GM12878 (cell line): ENCODE measurements at regions not wholly inside any gene's neighbourhood (a gene's known extent, or its start where the extent isn't known, plus 50 kb on each side); places are given as distances from the start of the nearest gene placed in this dataset.

ENCODE experiments used
- BMI1 ChIP-seq: fragments of 450-650 bp; IDR thresholded peaks from 2 replicates; pipeline ENCODE4 v1.6.1; 2016; ENCODE audit warnings: mild to moderate bottlenecking, moderate library complexity, borderline replicate concordance
- ETV6 ChIP-seq, 2 experiments: fragments of 450-650 bp in 1 of 2; IDR thresholded peaks in 1 of 2; conservative IDR thresholded peaks in 1 of 2; 2 replicates each; pipeline ENCODE4 v1.6.1; 2014; ENCODE audit warnings: antibody characterized with exemption in 1 of 2, borderline replicate concordance in 1 of 2, low read depth in 1 of 2, mild to moderate bottlenecking in 1 of 2, moderate library complexity in 1 of 2
- GATAD2B ChIP-seq: fragments of 450-650 bp; conservative IDR thresholded peaks from 2 replicates; pipeline ENCODE4 v1.6.1; 2017; ENCODE audit warnings: low read depth, mild to moderate bottlenecking, moderate library complexity
- NFIC ChIP-seq: IDR thresholded peaks from 2 replicates; pipeline ENCODE4 v1.6.1; 2012; ENCODE audit warnings: low read depth, mild to moderate bottlenecking, inconsistent platforms, low read length, moderate library complexity
- NFYA ChIP-seq: IDR thresholded peaks from 2 replicates; pipeline ENCODE4 v1.6.1; 2011; ENCODE audit warnings: low read depth, mild to moderate bottlenecking, low read length, improper control_type of control experiment, borderline replicate concordance
- PBX3 ChIP-seq: IDR thresholded peaks from 2 replicates; pipeline ENCODE4 v1.6.1; 2011; ENCODE audit warnings: mild to moderate bottlenecking, low read depth, low read length, moderate library complexity; ENCODE audit not compliant: insufficient replicate concordance
- SMAD5 ChIP-seq: IDR thresholded peaks from 2 replicates; pipeline ENCODE4 v1.6.1; 2016; ENCODE audit warnings: antibody characterized with exemption, low read depth
- SREBF2 ChIP-seq: IDR thresholded peaks from 2 replicates; pipeline ENCODE4 v1.6.1; 2012; ENCODE audit warnings: mild to moderate bottlenecking, low read length
- ZBTB33 ChIP-seq: fragments of 450-650 bp; IDR thresholded peaks from 2 replicates; pipeline ENCODE4 v1.6.1; 2017; ENCODE audit warnings: mild to moderate bottlenecking
- ZNF687 ChIP-seq: fragments of 450-650 bp; IDR thresholded peaks from 2 replicates; pipeline ENCODE4 v1.6.1; 2017; ENCODE audit warnings: mild to moderate bottlenecking, moderate library complexity

- TF ChIP-seq GATAD2B: no peak
- no peak for TF ChIP-seq ZNF687
- TF ChIP-seq ZBTB33: no peak
- TF ChIP-seq BMI1: no peak
- TF ChIP-seq NFYA: no peak
- TF ChIP-seq PBX3: no peak
- no peak for TF ChIP-seq SREBF2
- TF ChIP-seq ETV6 (conservative IDR thresholded peaks at IDR 0.05 in 1 of 2, IDR thresholded peaks at IDR 0.05 in 1 of 2; ENCODE audit: borderline replicate concordance in 1 of 2, low read depth in 1 of 2): no peak
- no peak for TF ChIP-seq SMAD5
- no peak for TF ChIP-seq NFIC
- TF ChIP-seq, all 136 proteins: peak for 0
Observed at GRCh38 chr6:40163924-40164323, 229.7 kb upstream of the MOCS1 start (continued).
